ENCODE measurements at regions not wholly inside any gene's neighbourhood (a gene's known extent, or its start where the extent isn't known, plus 50 kb on each side); places are given as distances from the start of the nearest gene placed in this dataset.

DNA sequence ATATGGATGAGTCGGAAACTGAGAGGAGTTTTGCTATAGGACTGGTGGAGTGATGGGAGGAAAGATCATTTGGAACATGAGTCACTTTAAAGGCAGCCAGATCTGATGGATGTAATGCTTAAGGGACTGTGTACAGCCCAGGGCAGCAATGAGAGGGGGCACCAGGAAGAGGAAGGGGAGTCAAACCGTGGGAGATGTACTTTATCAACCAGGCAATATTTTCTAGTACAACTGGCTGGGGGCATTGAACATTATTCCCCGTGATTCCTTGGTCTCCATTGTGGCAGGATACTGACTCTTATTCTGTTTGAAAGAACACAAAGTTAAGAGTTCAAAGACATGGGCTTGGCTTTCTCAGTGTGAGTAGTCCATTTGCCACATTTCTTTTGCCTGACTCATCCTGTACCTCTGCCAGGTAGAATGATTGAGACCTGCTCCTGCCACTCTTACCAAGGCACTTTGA lies 268.2 kb upstream of the NR5A2 start:
- H3K27me3 ChIP-seq = no peaks in the 10 kb centered on the region
- no peaks in the 10 kb centered on the region for H3K9me3 ChIP-seq
- no peak for DNase-seq
- peak in 1 of 2 donors; percentile 76 for ATAC-seq (ENCODE audit: low FRiP score in 2 of 2)
- H3K27ac ChIP-seq = no peak overlapping the region
- no peak for TF ChIP-seq POLR2AphosphoS5 (IDR thresholded peaks at IDR 0.05)
- TF ChIP-seq, protein P1, sequence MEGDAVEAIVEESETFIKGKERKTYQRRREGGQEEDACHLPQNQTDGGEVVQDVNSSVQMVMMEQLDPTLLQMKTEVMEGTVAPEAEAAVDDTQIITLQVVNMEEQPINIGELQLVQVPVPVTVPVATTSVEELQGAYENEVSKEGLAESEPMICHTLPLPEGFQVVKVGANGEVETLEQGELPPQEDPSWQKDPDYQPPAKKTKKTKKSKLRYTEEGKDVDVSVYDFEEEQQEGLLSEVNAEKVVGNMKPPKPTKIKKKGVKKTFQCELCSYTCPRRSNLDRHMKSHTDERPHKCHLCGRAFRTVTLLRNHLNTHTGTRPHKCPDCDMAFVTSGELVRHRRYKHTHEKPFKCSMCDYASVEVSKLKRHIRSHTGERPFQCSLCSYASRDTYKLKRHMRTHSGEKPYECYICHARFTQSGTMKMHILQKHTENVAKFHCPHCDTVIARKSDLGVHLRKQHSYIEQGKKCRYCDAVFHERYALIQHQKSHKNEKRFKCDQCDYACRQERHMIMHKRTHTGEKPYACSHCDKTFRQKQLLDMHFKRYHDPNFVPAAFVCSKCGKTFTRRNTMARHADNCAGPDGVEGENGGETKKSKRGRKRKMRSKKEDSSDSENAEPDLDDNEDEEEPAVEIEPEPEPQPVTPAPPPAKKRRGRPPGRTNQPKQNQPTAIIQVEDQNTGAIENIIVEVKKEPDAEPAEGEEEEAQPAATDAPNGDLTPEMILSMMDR (IDR thresholded peaks at IDR 0.05) = no peak
- no peak for TF ChIP-seq EP300 (IDR thresholded peaks at IDR 0.05)
- no peak for TF ChIP-seq POLR2A (IDR thresholded peaks at IDR 0.05)
- H3K4me3 ChIP-seq = no peak overlapping the region
- no peaks in the 10 kb centered on the region for H3K36me3 ChIP-seq
- 64 to 68% methylated on average over 3 of the region's 3 CpGs for WGBS, 2 donors
- H3K4me1 ChIP-seq = no peaks in the 10 kb centered on the region

DNA sequence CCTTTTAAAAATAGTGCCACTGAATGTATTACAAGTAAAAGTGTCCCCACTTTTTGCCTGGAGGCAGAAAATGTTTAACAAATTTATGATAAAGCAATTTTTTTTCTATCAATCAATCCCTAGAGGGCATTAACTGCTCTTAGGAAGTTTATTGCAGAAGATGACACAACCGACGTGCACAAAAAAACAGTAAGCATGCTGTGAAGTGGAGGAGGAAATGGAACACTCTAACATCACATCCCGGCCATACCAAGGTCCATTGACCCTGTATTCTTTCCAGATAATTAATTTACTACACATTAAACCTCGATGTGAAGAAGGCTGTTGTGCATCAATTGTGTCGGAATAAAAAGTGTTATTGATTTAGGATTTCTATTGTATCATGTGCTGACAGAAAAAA lies 264.9 kb upstream of the NR5A2 start:
- H3K4me3 ChIP-seq = no peak overlapping the region
- H3K9me3 ChIP-seq = peaks cover 5 to 16% (median 9%) of the 10 kb centered on the region in 4 donors
- TF ChIP-seq POLR2AphosphoS5 (IDR thresholded peaks at IDR 0.05) = no peak
- no peak for TF ChIP-seq POLR2A (IDR thresholded peaks at IDR 0.05)
- TF ChIP-seq, protein P1 (IDR thresholded peaks at IDR 0.05) = no peak
- no peak for TF ChIP-seq EP300 (IDR thresholded peaks at IDR 0.05)
- no peak overlapping the region for H3K27ac ChIP-seq
- H3K27me3 ChIP-seq = no peaks in the 10 kb centered on the region
- DNase-seq (no peak), ATAC-seq (ENCODE audit: low FRiP score in 2 of 2) (no peak)
- no peaks in the 10 kb centered on the region for H3K4me1 ChIP-seq
- H3K36me3 ChIP-seq = no peaks in the 10 kb centered on the region
- 66 to 71% methylated on average over 5 of the region's 5 CpGs for WGBS, 2 donors

DNA sequence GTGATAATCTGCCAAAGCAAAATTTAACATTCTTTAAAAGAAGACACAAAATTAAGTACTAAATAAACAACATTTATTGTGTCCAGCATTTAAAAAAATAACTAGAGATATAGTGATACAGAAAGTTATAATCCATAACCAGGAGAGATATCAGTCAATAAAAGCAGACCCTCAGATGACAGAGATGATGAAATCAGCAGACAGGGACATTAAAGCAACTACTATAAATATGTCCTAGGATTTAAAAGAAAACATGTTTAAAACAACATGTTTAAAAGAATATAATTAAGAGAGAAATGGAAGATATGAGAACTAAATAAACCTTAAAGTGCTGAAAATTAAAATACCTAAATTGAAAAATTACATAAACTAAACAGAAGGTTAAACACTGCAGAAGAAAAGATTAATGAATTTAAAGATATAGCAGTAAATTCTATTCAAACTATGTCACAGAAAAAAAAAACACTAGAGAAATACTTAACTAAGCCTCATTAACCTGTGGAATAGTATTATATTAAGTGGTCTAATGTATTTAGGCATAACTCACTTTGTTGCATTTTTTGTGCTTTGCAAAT lies 261.2 kb upstream of the NR5A2 start:
- DNase-seq (no peak), ATAC-seq (ENCODE audit: low FRiP score in 2 of 2) (no peak)
- TF ChIP-seq POLR2AphosphoS5 (IDR thresholded peaks at IDR 0.05) (no peak), EP300 (IDR thresholded peaks at IDR 0.05) (no peak), POLR2A (IDR thresholded peaks at IDR 0.05) (no peak)
- TF ChIP-seq, protein P1 (IDR thresholded peaks at IDR 0.05) = no peak
- Histone ChIP-seq H3K4me1 (no peaks in the 10 kb centered on the region), H3K27me3 (no peaks in the 10 kb centered on the region), H3K36me3 (no peaks in the 10 kb centered on the region), H3K9me3 (peaks cover 5 to 19% (median 9%) of the 10 kb centered on the region in 4 donors), H3K4me3 (no peak overlapping the region), H3K27ac (no peak overlapping the region)

DNA sequence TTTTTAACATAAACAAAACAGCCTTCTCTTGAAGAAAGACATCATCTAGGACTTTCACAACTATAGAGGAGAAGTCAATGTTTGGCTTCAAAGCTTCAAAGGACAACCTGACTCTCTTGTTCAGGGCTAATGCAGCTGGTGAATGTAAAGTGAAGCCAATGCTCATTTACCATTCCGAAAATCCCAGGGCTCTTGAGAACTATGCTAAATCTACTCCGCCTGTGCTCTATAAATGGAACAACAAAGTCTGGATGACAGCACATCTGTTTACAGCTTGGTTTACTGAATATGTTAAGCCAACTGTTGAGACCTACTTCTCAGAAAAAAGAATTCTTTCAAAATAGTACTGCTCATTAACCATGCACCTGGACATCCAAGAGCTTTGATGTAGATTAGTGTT lies 259.8 kb upstream of the NR5A2 start:
- H3K27me3 ChIP-seq = no peaks in the 10 kb centered on the region
- DNase-seq (no peak), ATAC-seq (ENCODE audit: low FRiP score in 2 of 2) (no peak)
- TF ChIP-seq POLR2A (IDR thresholded peaks at IDR 0.05) (no peak), POLR2AphosphoS5 (IDR thresholded peaks at IDR 0.05) (no peak)
- H3K4me3 ChIP-seq = no peak overlapping the region
- H3K36me3 ChIP-seq = no peaks in the 10 kb centered on the region
- H3K9me3 ChIP-seq = peaks cover 5 to 19% (median 9%) of the 10 kb centered on the region in 4 donors
- H3K27ac ChIP-seq = no peak overlapping the region
- H3K4me1 ChIP-seq = no peaks in the 10 kb centered on the region
- WGBS, 2 donors = 95 to 98% methylated on average over 2 of the region's 2 CpGs

DNA sequence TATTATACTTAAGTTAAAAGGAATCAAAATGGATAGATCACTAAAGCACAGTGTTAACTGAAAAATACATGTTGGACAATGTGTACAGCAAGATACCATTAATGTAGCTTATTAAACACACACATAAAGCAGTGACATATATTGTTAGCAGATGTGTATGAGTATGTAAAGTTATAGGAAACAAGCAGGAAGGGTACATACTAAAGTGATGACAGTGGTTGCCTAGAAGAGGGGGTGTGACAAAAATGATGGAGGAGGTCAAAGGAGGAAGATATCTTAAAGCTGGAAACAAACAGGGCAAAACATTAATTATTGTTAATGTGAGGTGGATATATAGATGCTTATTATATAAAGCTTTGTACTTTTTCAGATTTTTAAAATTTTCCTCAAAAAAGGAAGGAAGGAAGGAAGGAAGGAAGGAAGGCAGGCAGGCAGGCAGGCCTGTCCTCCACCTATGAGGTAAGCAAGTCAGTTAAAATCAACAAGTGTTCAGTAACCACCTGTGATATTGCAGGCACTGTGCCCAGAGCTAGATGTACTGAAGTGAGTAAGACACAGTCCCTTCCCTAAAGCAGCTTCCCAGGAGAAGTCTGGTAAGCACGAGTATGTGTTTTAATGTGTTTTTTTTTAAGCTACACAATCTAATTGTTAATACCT lies 252.9 kb upstream of the NR5A2 start:
- 39 to 41% methylated on average over 1 of the region's 1 CpG for WGBS, 2 donors
- ATAC-seq (ENCODE audit: low FRiP score in 2 of 2) (no peak), DNase-seq (peak in 1 of 2 donors; percentile 66)
- no peaks in the 10 kb centered on the region for H3K27me3 ChIP-seq
- no peaks in the 10 kb centered on the region for H3K9me3 ChIP-seq
- H3K27ac ChIP-seq = no peak overlapping the region
- H3K4me1 ChIP-seq = no peaks in the 10 kb centered on the region
- H3K4me3 ChIP-seq = no peak overlapping the region
- TF ChIP-seq, protein P1 (IDR thresholded peaks at IDR 0.05) = no peak
- no peak for TF ChIP-seq POLR2A (IDR thresholded peaks at IDR 0.05)
- no peak for TF ChIP-seq POLR2AphosphoS5 (IDR thresholded peaks at IDR 0.05)
- no peak for TF ChIP-seq EP300 (IDR thresholded peaks at IDR 0.05)
- H3K36me3 ChIP-seq = no peaks in the 10 kb centered on the region

All from upper lobe of left lung (tissue), 6 donors.